SW 1271 (cell line): ENCODE measurements at regions not wholly inside any gene's neighbourhood (a gene's known extent, or its start where the extent isn't known, plus 50 kb on each side); places are given as distances from the start of the nearest gene placed in this dataset.

Experiments
- DNase-seq, 2 experiments: peaks; one replicate each; lab custom pipeline; 2025; lab: John Stamatoyannopoulos, UW

DNA sequence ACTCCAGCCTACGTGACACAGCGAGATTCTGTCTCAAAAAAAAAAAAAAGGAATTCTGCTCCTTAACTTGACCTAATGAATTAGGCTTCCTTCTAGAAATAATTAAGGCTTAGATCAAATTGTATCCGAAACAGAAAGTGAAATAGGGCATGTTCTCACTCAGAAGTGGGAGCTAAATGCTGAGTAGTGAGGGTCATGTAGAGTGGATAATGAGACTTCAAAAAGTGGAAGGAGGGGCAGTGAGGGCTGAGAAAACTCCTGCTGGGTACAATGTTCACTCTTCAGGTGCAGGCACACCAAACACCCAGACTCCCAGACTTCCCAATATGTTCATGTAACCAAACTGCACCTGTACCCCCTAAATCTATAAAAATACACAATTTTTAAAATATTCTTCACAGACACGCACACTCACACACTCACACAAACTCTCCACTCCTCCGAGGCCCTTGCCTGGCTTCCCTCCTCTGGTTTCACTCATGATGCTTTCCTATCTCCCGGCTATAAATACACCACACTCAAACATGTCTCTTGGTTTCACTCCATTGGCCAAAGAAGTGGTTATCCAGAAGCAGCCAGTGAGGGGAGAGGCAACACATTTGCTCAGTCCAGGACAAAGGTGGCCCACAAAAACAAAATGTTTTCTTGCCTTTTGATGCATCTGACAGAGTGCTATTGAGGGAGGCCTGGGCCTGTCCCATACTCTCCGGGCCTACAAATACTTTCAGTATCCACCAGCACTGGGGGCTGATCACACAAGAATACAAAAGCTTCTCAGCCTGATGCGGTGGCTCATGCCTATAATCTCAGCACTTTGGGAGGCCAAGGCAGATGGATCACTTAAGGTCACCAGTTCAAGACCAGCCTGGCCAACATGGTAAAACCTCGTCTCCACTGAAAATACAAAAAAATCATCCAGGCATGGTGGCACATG, 249.2 kb downstream of the TOMM20 start:
- no peak for DNase-seq

DNA sequence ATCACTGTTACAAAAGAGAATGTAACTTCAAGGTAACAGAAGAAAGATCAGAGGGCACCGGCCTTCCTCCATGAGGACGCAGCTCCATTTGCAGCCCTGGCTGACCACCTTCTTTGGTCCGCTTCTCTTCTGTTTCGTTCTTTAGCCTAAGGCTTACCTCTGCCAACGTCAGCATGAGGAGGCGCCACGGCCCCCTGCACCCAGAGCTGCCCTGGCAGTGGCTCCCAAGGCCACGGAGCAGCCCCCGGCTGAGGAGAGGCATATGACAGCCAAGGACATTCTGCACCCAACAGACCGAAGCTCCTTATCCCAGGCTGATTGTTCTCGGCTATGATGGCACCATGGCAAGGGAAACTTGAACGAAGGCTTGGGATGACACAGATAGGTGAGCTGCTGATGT, 250.3 kb downstream of the TOMM20 start:
- no peak for DNase-seq

DNA sequence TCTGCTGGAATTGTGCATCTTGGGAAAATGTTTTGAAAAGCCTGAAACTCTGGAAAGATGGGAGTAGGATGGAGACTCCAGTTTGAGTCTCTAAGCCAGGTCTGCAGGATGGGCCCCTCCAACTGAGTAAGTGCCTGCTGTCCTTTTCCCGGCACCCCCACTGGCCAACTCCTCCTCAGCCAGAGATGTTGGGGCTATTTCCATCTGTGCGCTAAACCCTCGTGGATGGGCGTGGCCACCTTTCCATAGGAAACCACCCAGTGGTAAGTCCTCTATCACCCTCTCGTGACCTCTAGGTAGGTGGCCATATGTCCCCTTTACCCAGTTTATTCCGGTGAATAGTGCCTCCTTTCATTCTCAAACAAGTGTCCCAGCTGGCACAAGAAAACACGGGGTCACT, 250.9 kb downstream of the TOMM20 start:
- no peak for DNase-seq

DNA sequence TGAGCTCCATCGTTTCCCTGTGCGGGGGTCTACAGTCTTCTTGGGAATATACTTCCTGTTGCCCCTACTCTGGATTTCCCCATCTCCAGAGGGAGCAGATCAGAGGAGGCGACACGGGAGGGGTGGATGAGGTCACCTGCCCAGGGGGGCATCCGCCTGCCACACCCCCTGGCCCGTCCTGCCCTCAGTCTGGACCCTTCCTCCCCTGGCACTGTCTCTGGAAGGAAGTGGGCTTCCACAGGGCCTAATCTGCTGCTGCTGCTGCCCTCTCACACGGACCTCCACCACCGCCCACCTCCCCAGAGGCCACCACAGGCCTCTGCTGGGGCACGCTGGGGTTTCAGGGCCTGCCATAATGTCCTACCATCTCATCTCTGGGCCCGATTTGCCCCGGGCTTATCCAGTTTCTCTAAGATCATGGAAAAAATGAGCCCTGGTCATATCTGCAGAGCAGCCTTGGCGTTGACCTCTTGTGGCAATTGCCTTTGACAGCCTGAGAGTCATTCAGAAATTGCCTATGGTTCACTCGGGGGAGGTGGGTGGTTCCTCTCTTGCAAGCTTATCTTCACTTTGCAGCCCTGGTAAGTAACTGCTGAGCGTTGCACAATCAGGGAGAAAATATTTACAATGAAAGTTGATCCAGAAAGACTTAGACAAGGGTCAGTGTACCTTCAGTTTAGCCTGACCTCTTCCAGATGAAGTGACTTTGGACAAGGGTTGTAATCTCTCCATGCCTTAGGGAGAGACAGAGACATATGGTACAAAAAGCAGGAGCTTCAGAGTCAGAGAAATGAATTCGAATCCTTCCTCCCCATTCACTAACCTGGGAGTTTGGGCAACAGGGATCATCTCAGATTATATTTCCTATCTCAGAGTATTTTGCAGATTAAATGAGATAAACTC, 252.4 kb downstream of the TOMM20 start:
- DNase-seq, result no peak

DNA sequence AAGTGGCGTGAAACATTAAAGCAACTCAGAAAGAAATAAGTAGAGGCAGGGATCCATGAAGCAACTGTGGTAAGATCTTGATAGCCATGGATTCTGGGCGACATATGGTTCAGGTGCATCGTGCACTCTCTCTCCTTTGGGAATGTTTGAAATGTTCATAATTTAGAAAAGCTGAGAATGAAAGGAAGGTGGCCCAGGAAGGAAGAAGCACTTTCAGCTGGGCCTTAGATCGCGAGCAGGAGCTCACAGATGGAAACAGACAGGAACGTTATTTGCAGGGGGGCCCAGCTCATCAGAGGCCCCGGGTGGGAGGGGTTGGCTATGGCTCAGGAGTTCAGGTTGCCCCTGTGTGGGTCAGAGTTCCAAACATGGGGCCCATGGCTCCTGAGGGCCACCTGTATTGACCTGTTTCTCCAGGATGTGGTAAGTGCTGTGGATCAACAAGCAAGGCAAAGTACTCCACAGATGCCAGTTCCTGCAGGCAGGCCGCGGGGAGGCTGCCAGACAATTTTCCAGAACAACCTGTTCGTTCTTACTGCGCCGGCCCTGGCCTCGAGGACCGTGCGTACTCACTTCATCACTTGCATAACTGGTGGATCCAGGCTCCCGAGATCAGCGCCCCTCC, 253.2 kb downstream of the TOMM20 start:
- no peak for DNase-seq

DNA sequence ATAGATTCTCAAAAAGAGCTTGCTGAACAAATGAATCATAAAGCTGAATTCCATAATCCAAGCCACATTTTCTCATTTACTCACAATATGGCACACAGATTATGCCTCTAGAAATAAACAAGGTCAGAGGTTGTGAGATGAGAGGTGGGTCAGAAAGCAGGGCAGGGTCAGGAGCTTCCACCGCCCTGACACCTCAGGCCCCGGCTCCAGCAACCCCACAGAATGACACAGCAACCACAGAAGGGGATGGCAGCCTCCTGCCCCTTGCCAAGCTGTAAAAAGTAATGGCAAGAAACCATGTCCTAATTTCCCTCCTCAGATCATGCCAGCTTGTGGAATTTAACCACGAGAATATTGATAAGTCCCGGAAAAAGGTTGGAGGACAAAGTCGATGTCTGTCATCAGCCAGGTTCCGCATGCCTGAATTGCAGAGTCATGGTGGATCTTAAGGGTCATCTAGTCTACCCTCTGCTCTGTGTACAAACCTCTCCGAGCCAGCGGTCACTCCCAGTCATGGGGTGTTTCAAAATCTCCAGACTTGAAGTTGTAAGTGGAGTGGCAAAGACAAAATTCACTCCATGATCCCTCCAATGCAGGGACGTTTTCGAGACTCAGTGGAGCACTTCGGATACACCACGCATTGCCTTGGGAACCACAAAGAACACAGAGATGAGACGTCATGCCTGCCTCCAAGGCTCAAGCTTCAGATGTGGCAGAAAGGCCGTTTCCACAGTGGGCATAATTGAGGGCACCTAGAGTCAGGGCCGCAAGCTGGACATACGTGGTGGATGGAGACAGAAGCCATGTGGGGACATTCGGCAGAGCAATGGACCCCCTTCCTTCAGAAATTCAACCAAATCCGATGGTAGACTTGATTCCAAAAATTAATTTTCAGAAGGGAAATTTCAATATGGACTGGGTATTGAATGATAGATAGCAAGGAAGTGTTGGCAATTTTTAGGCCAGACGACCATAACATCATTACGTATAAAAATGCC, 254.0 kb downstream of the TOMM20 start:
- DNase-seq, result no peak

DNA sequence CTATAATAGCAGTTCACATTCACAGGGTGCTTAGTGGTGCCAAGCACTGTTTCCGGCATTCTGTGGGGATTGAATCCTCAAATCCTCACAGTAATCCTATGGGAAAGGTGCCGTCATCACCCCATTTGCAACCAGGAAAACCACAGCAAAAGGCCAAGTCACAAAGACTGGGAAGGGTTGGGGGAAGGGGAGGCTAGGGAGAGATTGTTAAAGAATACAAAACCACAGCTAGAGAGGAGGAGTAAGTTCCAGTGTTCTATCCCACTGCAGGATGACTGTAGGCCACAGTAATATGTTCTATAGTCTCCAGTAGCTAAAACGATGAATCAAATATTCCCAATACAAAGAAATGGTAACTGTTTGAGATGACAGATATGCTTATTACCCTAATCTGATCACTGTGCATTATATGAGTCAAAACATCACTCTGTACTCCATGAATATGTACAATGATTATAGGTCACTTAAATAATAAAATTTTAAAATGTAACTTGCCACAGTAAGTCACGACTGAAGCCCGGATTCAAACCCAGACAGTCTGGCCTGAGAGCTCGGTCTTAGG, 256.8 kb downstream of the TOMM20 start:
- DNase-seq, result no peak

DNA sequence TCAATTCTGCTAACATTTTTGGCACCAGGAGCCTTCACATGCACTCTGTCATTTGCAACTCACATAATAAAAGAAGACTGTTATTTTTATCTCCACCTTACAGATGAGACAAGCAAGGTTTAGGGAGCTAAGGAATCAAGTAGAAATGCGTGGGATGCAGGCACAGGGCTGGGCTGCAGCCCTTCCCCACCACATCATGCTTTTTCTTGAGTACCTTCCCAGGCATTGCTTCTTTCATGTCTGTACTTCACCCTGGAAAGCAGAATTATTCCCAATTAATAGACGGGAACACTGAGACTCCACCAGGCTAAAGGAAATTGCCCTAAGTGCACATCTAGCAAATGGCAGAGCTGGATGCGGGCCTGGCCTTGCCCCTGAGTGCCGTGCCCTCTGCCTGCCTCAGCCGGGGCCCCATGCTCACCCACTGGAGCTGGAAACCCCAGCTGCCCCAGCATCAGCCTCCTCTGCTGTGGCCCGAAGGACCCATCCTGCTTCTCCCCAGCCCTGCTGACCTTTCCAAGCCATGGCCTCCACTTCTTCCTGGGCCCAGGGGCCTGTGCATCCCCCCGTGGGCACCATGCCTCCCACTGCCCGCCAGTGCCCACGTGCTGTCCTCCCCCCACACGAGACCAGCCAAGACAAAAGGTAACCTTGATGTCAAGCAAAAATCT, 257.5 kb downstream of the TOMM20 start:
- DNase-seq, result no peak

DNA sequence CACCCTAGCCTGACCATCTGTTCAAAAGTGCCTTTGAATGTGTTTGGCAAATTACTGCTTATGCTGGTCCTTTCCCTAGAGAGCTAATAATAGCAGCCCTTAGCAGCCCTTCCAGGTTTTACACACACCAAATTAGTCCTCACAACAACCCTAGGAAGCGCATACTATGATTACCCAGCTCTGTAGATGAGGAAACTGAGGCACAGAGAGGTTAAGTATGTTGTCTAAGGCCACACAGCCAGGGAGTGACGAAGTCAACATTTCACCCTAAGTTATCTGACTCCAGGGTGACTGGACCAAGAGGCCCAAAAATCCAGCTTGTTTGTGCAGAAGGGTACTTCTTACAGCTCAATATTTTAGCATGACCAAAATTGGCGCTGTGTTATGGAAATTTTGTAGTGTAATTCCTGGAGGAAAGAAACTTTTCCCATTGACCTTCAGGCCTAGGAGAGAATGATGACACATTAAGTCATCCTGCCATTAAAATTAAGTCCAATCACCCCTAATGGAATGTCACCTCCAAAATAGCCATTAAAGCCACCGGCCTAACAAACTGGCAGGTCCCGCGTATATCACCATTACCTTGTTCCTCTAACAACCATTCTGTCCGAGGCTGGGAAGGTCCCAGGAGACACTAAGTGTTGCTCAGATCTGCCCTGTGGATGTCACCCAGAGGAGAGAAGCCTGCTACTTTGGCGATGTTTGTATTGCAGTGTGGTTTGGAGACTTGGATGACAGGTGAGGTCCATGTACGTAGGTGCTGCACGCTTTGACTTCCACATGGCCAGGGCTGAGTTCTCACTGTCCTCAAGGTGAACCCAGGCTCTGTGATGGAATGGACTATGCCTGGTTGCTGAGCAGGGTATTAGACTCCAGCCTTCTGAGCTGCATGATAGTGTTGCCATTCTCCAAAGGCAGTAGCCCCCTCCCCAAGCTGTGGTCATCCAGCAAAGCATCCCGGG, 258.3 kb downstream of the TOMM20 start:
- no peak for DNase-seq

DNA sequence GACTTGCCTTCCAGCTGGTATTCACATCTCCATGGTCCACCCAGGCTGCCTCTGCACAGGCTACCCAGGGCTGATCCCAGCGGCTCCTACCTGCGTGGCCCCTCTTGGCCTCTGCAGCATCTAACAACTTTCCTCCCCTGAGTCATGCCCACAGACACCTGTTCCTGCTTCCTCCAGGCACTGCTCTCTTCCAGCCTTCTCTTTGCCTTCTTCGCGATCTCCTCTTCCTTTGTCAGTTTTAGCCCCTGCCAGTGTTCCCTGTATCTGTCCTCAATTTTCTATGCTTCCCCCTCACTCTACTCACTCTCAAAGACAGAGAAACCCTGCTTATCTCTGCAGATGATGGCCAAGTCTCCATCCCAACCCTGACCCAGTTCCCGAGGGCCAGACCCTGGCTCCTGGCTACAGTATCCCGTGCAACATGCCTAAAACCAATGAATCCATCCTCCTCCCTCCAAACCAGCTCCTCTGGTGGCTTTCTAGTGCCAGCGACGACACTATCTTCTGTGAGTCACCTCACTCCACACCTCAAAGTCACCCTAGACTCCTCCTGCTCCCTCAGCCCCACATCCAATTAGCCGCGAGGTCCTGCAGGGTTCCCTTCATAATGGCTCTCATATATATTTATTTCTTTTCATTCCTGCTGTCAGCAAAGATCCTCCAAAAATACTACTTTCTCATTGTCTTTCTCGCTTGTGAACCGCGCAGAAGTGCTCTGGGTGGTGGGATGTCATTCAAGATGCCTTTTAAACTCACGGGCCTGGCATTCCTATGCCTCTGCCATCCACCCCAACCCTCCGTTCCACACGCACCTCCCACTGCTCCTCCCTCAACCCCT, 259.2 kb downstream of the TOMM20 start:
- no peak for DNase-seq

DNA sequence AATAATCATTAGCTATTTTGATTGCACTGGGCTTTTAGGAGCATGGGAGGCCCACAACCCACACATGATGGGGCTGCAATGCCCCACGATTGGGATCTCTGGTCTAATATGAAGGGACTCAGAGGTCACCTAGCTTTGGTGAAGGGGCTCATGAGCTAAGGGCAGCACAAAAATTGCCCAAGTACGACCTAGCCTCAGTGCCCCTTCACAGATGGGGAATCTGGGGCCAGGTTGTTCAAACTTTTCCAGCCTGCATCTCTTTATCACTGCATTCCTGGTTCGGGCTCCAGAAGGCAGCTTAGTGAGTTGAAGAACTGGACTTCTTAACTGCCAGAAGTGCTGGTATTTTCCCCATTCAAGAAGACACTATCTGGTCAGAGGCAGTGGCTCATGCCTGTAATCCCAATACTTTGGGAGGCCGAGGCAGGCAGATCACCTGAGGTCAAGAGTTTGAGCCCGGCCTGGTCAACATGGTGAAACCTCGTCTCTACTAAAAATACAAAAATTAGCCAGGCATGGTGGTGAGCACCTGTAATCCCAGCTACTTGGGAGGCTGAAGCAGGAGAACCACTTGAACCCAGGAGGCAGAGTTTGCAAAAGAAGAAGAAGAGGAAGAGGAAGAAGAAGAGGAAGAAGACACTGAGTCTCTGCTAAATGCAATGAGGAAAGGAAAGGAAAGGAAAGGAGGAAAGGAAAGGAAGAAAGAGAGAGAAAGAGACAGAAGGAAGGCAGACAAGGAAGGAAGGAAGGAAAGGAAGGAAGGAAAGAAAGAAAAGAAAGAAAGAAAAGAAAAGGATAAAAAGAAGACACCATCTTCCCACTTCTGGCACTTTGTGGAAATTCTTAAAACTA, 258.5 kb upstream of the IRF2BP2 start:
- DNase-seq, result no peak

DNA sequence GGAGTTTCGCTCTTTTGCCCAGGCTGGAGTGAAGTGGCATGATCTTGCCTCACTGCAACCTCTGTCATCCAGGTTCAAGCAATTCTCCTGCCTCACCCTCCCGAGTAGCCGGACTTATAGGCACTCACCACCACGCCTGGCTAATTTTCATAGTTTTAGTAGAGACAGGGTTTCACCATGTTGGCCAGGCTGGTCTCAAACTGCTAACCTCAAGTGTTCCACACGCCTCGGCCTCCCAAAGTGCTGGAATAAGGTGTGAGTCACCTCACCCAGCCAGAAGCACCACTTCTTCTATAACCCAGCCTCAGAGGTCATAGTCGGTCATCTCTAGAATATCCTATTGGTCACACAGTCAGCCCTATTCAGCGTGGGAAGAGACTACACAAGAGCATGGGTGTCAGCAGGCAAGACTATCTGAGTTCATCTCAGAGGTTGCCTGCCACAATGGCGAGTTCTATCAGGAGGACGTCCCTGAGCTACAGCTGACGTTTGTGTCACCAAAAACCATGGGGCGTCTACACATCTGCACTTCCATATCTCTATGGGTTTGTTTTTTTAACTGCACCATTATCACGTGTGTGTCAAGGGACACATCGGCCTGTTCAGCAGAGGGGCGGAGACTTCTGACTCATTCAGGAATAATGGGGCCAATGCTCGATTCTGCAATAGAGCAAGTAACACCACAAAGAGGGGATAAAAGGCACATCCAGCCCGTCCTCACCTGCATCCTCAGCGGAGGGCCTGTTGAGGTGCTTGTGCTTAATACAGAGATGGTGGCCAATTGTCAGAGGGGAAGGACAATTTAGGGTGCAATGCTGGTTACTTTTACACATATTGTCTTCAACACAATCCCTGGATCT, 256.3 kb upstream of the IRF2BP2 start:
- no peak for DNase-seq

DNA sequence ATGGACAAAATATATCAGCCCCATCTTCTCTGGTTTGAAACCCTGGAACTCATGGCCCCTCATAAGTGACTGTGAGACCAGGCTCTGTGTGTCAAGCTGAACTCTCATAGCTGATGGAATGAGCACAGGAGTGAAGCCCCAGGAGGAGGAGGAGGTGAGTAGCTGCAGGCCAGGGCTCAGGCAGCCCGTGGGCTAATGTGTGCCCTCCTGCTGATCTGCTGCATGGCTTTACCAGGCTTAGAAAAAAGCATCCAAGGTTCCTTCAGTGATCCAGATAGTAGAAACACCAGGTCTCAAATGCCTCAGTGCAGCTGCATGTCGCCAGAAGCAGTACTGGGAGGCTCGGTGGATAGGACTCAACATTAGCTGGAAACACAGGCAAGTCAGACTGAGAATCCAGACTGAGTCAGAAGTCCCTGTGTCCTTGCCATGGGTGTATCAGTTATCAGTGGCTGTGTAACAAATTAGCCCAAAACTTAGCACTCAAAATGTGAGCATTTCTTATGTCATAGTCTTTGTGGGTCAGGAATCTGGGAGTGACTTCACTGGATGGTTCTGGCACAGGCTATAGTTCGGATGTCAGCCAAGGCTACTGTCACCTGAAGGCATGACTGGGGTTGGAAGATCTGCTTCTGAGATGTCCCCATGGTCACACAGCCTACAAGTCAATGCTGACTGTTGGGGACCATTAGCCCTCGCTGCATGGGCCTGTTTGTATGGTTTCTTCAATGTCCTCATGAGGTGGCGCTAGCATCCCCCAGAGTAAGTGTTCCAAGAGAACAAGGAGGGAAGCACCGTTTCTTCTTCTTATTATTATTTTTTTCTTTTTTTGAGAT, 255.4 kb upstream of the IRF2BP2 start:
- DNase-seq, result no peak

DNA sequence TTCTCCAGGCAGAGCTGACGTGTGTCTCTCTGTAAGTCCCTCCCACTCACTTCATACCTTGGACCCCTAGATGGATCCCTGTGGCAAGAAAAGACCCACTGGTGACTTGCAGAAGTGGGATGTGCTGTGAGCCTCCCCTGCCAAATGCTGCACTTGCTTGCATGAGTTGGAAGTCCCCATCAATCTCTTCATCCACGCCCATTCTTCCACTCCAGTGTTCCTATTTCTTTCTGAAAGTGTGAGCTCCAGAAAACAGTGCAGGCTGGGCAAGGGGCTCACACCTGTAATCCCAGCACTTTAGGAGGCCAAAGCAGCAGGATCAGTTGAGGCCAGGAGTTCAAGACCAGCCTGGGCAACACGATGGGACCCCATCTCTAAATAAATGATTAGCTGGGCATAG, 254.1 kb upstream of the IRF2BP2 start:
- DNase-seq, result no peak

DNA sequence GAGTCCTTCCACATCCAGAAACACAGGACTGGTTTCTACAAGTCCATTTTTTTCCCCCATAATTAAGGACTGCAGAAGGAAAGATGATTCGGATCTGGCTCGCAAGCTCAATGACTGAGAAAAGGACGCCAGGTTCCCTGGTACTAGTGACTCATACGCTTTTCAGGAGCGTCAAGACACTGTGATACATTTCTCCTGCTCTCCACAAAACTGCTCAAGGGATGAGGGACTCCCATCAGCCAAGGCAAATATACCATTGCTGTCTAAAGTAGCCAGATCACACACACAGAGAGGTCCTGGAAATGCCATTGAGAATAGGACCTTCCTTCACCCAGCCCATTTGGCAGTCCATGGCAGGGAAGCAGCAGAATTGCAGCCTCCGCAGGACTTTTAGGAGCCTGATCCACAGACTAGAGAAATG, 253.6 kb upstream of the IRF2BP2 start:
- no peak for DNase-seq
